Spleen (tissue), 11 donors: ENCODE measurements at regions not wholly inside any gene's neighbourhood (a gene's known extent, or its start where the extent isn't known, plus 50 kb on each side); places are given as distances from the start of the nearest gene placed in this dataset.
"Not testable (repeated sequence)": the region's sequence is repeated elsewhere in the genome, so short reads cannot be mapped to it uniquely, and the experiment has no call there.

ENCODE experiments used
- DNase-seq: peaks from one replicate; pipeline ENCODE4 v3.0.0-alpha.2; 2020
- H3K27ac ChIP-seq, 8 donors: fragments of 200-600 bp; sonication (generic) in 7 of 8; 1 replicate in 4 of 8; 2 replicates in 4 of 8; pipeline versions ENCODE4 v1.5.0 to v1.8.0; 2016 to 2021; ENCODE audit warnings: inconsistent platforms in 4 of 8, mild to moderate bottlenecking in 4 of 8, moderate library complexity in 1 of 8
- H3K27me3 ChIP-seq, 7 donors: fragments of 200-600 bp; sonication (generic) in 6 of 7; replicated peaks in 1 of 7; 1 replicate in 4 of 7; 2 replicates in 3 of 7; pipeline versions ENCODE4 v1.5.0 to v1.8.0; 2016 to 2021; ENCODE audit warnings: inconsistent platforms in 3 of 7, mild to moderate bottlenecking in 1 of 7
- H3K36me3 ChIP-seq, 6 donors: fragments of 200-600 bp; sonication (generic) in 5 of 6; 1 replicate in 4 of 6; 2 replicates in 2 of 6; pipeline versions ENCODE4 v1.5.0 to v1.8.0; 2016 to 2021; ENCODE audit warnings: inconsistent platforms in 2 of 6
- H3K4me1 ChIP-seq, 6 donors: fragments of 200-600 bp; sonication (generic) in 5 of 6; 1 replicate in 3 of 6; 2 replicates in 3 of 6; pipeline versions ENCODE4 v1.5.0 to v1.8.0; 2016 to 2021; ENCODE audit warnings: inconsistent platforms in 3 of 6
- H3K4me3 ChIP-seq, 8 donors: fragments of 200-600 bp; sonication (generic) in 7 of 8; 1 replicate in 4 of 8; 2 replicates in 4 of 8; pipeline versions ENCODE4 v1.5.0 to v1.8.0; 2016 to 2021; ENCODE audit warnings: inconsistent platforms in 4 of 8, mild to moderate bottlenecking in 4 of 8, moderate library complexity in 2 of 8
- H3K9me3 ChIP-seq, 8 donors: fragments of 200-600 bp; sonication (generic) in 7 of 8; 1 replicate in 4 of 8; 2 replicates in 4 of 8; pipeline versions ENCODE4 v1.5.0 to v1.8.0; 2016 to 2021; ENCODE audit warnings: inconsistent platforms in 4 of 8
- POLR2A ChIP-seq, 3 donors: fragments of 450-650 bp; IDR thresholded peaks; one replicate each; pipeline ENCODE4 v1.5.1; 2017; ENCODE audit warnings: antibody characterized with exemption in 3 of 3, mild to moderate bottlenecking in 1 of 3
- POLR2AphosphoS5 ChIP-seq, 3 donors: sonication (generic); formaldehyde crosslinking; IDR thresholded peaks; one replicate each; pipeline ENCODE4 v1.5.1; 2017; ENCODE audit warnings: antibody characterized with exemption in 3 of 3
- WGBS, 5 donors: extraction: QIAGEN DNeasy Blood & Tissue Kit in 3 of 5; methylation state at CpG; one replicate each; pipeline versions ENCODE4 v1.1.5 to v1.1.7; 2013 to 2018; 5-methylcytosine and 5-hydroxymethylcytosine counted together
- intact Hi-C: fragments of 100-400 bp; cut with DNase I; formaldehyde crosslinking; loops from one replicate; pipeline ENCODE4 v1.15.0; 2023; ENCODE audit warnings: low total_unique reads
- TF ChIP-seq, protein P1 (sequence below), 11 experiments: fragments of 200-600 bp in 7 of 11; fragments of 450-650 bp in 4 of 11; sonication (generic) in 4 of 11; IDR thresholded peaks in 8 of 11; conservative IDR thresholded peaks in 3 of 11; 1 replicate in 7 of 11; 2 replicates in 4 of 11; pipeline versions ENCODE4 v1.4.0 to v1.8.0; 2016 to 2021; ENCODE audit warnings: antibody characterized with exemption in 11 of 11, inconsistent platforms in 4 of 11, mild to moderate bottlenecking in 1 of 11
- donor health status: healthy with polysubstance abuse.
- donor health status: DM: no; HTN: no; CAD: no; lungs with moderate emphysema.
- donor health status: DM: no; HTN: no; CAD: no.
- donor health status: Bipolar disorder and iron deficiency.
- donor health status: healthy.
- donor health status: DM: no; HTN: no; CAD: no.
- donor health status: DM: yes; HTN: yes; CAD: no.

DNA sequence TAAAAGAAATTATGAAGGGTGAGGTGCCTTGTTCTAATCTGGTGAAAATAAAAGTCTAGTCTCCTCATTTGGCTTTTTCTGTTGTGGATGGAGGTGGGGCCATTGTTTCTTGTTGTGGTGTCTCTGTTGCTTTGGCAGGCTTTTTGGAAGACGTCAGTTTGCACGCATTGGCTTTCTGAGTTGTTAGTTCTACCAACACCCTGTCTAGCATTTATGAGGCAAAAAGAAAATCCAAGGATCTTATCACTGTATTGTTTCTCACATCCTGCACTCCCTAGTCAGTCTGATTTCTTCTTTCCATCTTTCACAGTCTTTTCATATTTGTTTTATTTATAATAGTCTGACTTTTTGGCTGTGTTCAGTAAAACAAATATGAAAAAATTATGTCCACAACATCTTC, 898.3 kb downstream of the REEP3 start:
- no peaks in the 10 kb centered on the region for H3K4me1 ChIP-seq
- intact Hi-C loops = no loop called here
- H3K27ac ChIP-seq = no peak overlapping the region
- H3K4me3 ChIP-seq = no peak overlapping the region
- DNase-seq = no peak
- 72 to 85% (median 78%) methylated on average over 2 of the region's 2 CpGs for WGBS, 5 donors
- no peaks in the 10 kb centered on the region for H3K36me3 ChIP-seq
- TF ChIP-seq, protein P1, sequence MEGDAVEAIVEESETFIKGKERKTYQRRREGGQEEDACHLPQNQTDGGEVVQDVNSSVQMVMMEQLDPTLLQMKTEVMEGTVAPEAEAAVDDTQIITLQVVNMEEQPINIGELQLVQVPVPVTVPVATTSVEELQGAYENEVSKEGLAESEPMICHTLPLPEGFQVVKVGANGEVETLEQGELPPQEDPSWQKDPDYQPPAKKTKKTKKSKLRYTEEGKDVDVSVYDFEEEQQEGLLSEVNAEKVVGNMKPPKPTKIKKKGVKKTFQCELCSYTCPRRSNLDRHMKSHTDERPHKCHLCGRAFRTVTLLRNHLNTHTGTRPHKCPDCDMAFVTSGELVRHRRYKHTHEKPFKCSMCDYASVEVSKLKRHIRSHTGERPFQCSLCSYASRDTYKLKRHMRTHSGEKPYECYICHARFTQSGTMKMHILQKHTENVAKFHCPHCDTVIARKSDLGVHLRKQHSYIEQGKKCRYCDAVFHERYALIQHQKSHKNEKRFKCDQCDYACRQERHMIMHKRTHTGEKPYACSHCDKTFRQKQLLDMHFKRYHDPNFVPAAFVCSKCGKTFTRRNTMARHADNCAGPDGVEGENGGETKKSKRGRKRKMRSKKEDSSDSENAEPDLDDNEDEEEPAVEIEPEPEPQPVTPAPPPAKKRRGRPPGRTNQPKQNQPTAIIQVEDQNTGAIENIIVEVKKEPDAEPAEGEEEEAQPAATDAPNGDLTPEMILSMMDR (IDR thresholded peaks at IDR 0.05 in 8 of 11, conservative IDR thresholded peaks at IDR 0.05 in 3 of 11) = no peak
- H3K27me3 ChIP-seq = no peaks in the 10 kb centered on the region
- no peaks in the 10 kb centered on the region for H3K9me3 ChIP-seq

DNA sequence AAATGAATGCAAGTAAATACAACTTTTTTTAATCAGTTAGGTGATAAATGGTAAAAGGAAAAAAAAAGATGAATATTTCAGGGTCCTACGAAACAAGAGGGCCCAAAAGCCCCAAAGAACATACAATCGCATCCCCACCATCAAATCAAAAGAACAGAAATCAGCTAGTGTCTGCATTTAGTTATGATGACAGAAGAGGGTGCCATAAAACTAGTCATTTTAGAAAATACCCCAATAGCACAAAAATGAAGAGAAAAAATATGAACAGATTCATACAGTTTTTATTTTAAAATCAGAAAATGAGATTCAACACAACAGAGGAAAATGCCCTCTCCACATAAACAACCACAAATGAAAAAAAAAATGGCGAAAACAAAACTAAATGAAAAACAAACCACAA, 905.5 kb downstream of the REEP3 start:
- no peak for TF ChIP-seq POLR2AphosphoS5 (IDR thresholded peaks at IDR 0.05)
- no peak for TF ChIP-seq POLR2A (IDR thresholded peaks at IDR 0.05)
- TF ChIP-seq, protein P1 (IDR thresholded peaks at IDR 0.05 in 8 of 11, conservative IDR thresholded peaks at IDR 0.05 in 3 of 11) = no peak
- intact Hi-C loops = no loop called here
- 82 to 90% (median 87%) methylated on average over 3 of the region's 3 CpGs for whole genome bisulfite sequencing, 5 donors

DNA sequence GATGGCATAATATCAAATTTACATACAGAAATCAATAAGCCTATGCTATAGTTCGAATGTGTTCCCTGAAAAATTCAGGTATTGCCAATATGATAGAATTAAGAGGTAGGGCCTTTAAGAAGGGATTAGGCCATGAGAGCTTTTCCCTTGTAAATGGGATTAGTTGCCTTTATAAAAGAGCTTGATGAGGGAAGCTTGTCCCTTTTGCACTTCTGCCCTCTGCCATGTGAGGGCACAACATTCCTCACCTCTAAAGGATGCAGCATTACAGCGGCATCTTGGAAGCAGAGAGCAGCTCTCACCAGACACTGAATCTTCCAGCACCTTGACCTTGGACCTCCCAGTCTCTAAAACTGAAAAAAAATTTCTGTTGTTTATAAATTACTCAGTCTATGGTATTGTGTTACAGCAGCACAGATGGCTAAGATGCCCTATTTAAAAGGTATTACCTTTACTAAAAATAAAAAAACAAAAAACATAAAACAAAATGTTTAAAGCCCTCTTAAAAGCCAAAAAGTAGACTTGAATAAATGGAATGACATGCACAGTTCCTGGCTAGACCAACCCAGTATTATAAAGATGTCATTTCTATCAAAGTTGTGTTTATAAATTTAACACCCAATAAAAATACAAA, 909.6 kb downstream of the REEP3 start:
- Histone ChIP-seq H3K36me3 (no peaks in the 10 kb centered on the region), H3K27ac (no peak overlapping the region), H3K9me3 (peaks cover 0 to 8% (median 0%) of the 10 kb centered on the region in 8 donors), H3K27me3 (no peaks in the 10 kb centered on the region), H3K4me3 (no peak overlapping the region), H3K4me1 (no peaks in the 10 kb centered on the region)
- 26 to 38% (median 33%) methylated on average over 2 of the region's 2 CpGs for WGBS, 5 donors
- DNase-seq = no peak
- TF ChIP-seq POLR2A (IDR thresholded peaks at IDR 0.05) (no peak), POLR2AphosphoS5 (IDR thresholded peaks at IDR 0.05) (no peak)
- intact Hi-C loops = no loop called here

More for the DNA sequence above, 905.5 kb downstream of the REEP3 start:
- H3K9me3 ChIP-seq = no peaks in the 10 kb centered on the region
- no peak overlapping the region for H3K27ac ChIP-seq
- H3K4me1 ChIP-seq = no peaks in the 10 kb centered on the region
- no peaks in the 10 kb centered on the region for H3K36me3 ChIP-seq
- DNase-seq = no peak
- no peaks in the 10 kb centered on the region for H3K27me3 ChIP-seq
- no peak overlapping the region for H3K4me3 ChIP-seq

DNA sequence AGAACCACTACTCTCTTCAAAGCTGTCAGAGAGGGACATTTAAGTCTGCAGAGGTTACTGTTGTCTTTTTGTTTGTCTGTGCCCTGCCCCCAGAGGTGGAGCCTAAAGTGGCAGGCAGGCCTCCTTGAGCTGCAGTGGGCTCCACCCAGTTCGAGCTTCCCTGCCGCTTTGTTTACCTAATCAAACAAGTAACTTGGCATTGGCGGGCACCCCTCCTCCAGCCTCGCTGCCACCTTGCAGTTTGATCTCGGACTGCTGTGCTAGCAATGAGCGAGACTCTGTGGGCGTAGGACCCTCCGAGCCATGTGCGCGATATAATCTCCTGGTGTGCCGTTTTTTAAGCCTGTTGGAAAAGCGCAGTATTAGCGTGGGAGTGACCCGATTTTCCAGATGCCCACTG, 920.7 kb downstream of the REEP3 start:
- intact Hi-C loops, H3K36me3 ChIP-seq, DNase-seq, H3K9me3 ChIP-seq, H3K27ac ChIP-seq, H3K4me1 ChIP-seq, H3K27me3 ChIP-seq, H3K4me3 ChIP-seq: not testable (repeated sequence)
- WGBS, 5 donors = 88 to 96% (median 90%) methylated on average over 14 of the region's 14 CpGs

DNA sequence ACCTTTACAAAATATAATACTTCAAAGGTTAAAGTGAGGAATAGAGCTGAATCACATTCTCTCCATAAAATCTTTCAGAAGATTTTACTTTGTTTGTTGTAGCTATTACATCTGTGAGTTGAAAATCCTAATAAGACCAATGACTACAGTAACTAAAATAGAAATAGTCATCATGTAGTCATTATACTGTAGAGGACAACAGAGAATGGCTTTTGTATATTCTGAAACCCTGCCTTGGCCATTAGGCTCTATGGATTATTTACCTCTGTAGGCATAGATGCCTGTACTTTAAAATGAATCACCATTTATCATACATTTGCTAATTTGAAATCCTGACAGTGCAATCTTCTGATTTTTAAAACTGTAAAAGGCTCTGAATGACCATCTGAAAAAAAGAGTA, 923.0 kb downstream of the REEP3 start:
- no peaks in the 10 kb centered on the region for H3K36me3 ChIP-seq
- H3K27ac ChIP-seq = no peak overlapping the region
- DNase-seq = no peak
- H3K4me1 ChIP-seq = no peaks in the 10 kb centered on the region
- H3K9me3 ChIP-seq = peaks cover 0 to 8% (median 0%) of the 10 kb centered on the region in 8 donors
- intact Hi-C loops = no loop called here
- no peak overlapping the region for H3K4me3 ChIP-seq
- TF ChIP-seq POLR2AphosphoS5 (IDR thresholded peaks at IDR 0.05) (no peak), POLR2A (IDR thresholded peaks at IDR 0.05) (no peak)
- TF ChIP-seq, protein P1 (IDR thresholded peaks at IDR 0.05 in 8 of 11, conservative IDR thresholded peaks at IDR 0.05 in 3 of 11) = no peak
- H3K27me3 ChIP-seq = no peaks in the 10 kb centered on the region
